ENCODE measurements at regions not wholly inside any gene's neighbourhood (a gene's known extent, or its start where the extent isn't known, plus 50 kb on each side); places are given as distances from the start of the nearest gene placed in this dataset.

GRCh38 chr1:34524783-34525182 lies 230.1 kb upstream of the GJB5 start:
- H3K4me1 ChIP-seq (ENCODE audit: insufficient read depth), result no peaks in the 10 kb centered on the region
- H3K4me2 ChIP-seq, result no peak overlapping the region
- no peak overlapping the region for H2AFZ ChIP-seq
- DNase-seq (ENCODE audit: low spot score), result no peak
- no peaks in the 10 kb centered on the region for H3K36me3 ChIP-seq (replicated peaks; ENCODE audit: insufficient read depth, low read depth)
- no peaks in the 10 kb centered on the region for H4K20me1 ChIP-seq (ENCODE audit: insufficient read depth, poor library complexity, severe bottlenecking)
- TF ChIP-seq EZH2phosphoT487 (IDR thresholded peaks at IDR 0.05; ENCODE audit: low read depth, severe bottlenecking, unreplicated experiment), result no peak
- TF ChIP-seq CTCF (IDR thresholded peaks at IDR 0.05; ENCODE audit: poor library complexity), result no peak
- no peak for TF ChIP-seq EZH2 (IDR thresholded peaks at IDR 0.05; ENCODE audit: borderline replicate concordance)
- H3K9me3 ChIP-seq (ENCODE audit: low read depth), result no peaks in the 10 kb centered on the region
- H3K79me2 ChIP-seq, result no peaks in the 10 kb centered on the region
- no peak overlapping the region for H3K27ac ChIP-seq
- no peaks in the 10 kb centered on the region for H3K27me3 ChIP-seq
- H3K4me3 ChIP-seq, result no peak overlapping the region
- no peaks in the 10 kb centered on the region for H3K9me2 ChIP-seq (replicated peaks; ENCODE audit: insufficient read depth)

- Histone ChIP-seq H3K9me2 (replicated peaks; ENCODE audit: insufficient read depth) (no peaks in the 10 kb centered on the region), H3K9me3 (ENCODE audit: low read depth) (no peaks in the 10 kb centered on the region), H3K27me3 (no peaks in the 10 kb centered on the region), H2AFZ (no peak overlapping the region), H4K20me1 (ENCODE audit: insufficient read depth, poor library complexity, severe bottlenecking) (no peaks in the 10 kb centered on the region), H3K4me1 (ENCODE audit: insufficient read depth) (no peaks in the 10 kb centered on the region), H3K27ac (no peak overlapping the region), H3K79me2 (no peaks in the 10 kb centered on the region), H3K4me2 (no peak overlapping the region), H3K36me3 (replicated peaks; ENCODE audit: insufficient read depth, low read depth) (no peaks in the 10 kb centered on the region), H3K4me3 (no peak overlapping the region)
- DNase-seq (ENCODE audit: low spot score), result no peak
- 50% methylated on average over 12 of the region's 12 CpGs for WGBS (ENCODE audit: low lambda C conversion rate, missing lambda C conversion rate)
- TF ChIP-seq EZH2 (IDR thresholded peaks at IDR 0.05; ENCODE audit: borderline replicate concordance), result no peak
- no peak for TF ChIP-seq CTCF (IDR thresholded peaks at IDR 0.05; ENCODE audit: poor library complexity)
- no peak for TF ChIP-seq EZH2phosphoT487 (IDR thresholded peaks at IDR 0.05; ENCODE audit: low read depth, severe bottlenecking, unreplicated experiment)
These were observed 224.7 kb upstream of the GJB5 start for GRCh38 chr1:34529935-34530859.

GRCh38 chr1:34532113-34532512 lies 222.7 kb upstream of the GJB5 start:
- Histone ChIP-seq H3K9me2 (replicated peaks; ENCODE audit: insufficient read depth) (no peaks in the 10 kb centered on the region), H3K4me2 (no peak overlapping the region), H3K27me3 (no peaks in the 10 kb centered on the region), H4K20me1 (ENCODE audit: insufficient read depth, poor library complexity, severe bottlenecking) (no peaks in the 10 kb centered on the region), H3K79me2 (no peaks in the 10 kb centered on the region), H3K27ac (no peak overlapping the region), H3K9me3 (ENCODE audit: low read depth) (no peaks in the 10 kb centered on the region), H2AFZ (no peak overlapping the region), H3K4me3 (no peak overlapping the region), H3K4me1 (ENCODE audit: insufficient read depth) (no peaks in the 10 kb centered on the region), H3K36me3 (replicated peaks; ENCODE audit: insufficient read depth, low read depth) (no peaks in the 10 kb centered on the region)
- DNase-seq (ENCODE audit: low spot score), result no peak
- TF ChIP-seq EZH2 (IDR thresholded peaks at IDR 0.05; ENCODE audit: borderline replicate concordance) (no peak), EZH2phosphoT487 (IDR thresholded peaks at IDR 0.05; ENCODE audit: low read depth, severe bottlenecking, unreplicated experiment) (no peak), CTCF (IDR thresholded peaks at IDR 0.05; ENCODE audit: poor library complexity) (no peak)
- 75% methylated on average over 3 of the region's 3 CpGs for WGBS (ENCODE audit: low lambda C conversion rate, missing lambda C conversion rate)

Data from hepatocyte (in vitro differentiated cells).